ENCODE measurements at regions not wholly inside any gene's neighbourhood (a gene's known extent, or its start where the extent isn't known, plus 50 kb on each side); places are given as distances from the start of the nearest gene placed in this dataset.

DNA sequence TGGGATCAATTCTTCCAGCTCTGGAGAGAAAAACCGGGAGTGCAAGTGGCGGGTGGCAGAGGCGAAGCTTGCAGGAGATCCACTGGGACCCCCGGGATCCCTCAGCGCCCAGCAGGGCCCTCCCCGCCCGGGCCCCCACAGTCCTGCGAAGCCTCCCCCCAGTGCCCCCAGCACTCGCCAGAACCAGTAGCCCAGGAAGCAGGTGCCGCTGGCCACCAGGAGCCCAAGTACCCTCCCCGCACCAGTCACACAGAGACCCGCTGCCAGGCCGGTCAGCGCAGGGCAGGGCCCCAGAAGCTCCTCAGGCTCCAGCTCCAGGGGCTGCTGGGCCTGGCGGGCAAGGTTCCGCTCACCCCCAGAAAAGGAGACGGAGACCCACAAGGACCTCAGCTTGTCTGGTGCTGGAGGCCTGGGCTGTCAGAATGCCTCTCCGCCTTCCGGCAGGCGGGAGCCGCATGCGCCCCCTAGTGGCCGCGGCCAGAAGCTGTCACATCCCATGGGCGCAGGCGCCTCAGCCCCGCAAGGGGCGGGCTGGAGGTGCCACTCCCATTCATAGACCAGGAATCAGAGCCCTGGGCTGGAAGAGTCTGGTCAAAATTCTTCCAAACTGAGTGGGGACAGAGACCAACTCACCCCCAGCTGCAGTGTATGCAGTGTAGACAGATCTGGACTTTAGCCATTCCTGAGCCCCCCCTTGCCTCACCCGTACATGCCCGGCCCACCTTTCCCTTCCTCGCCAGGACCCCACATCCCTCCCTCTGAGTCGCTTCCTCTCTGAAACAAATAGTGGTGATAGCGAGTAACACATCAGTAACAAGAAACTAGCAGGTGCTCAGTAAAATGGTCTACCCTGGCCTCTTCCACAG, 1002.3 kb downstream of the KCNJ18 start:
- H3K27ac ChIP-seq = no peak overlapping the region
- peaks cover 4 to 37% (median 5%) of the 10 kb centered on the region in 3 donors for H3K9me3 ChIP-seq
- WGBS, 2 donors = 50 to 79% methylated on average over 1 to 5 of the region's 33 CpGs
- H3K4me1 ChIP-seq = no peaks in the 10 kb centered on the region
- H3K36me3 ChIP-seq = no peaks in the 10 kb centered on the region
- intact Hi-C loops (cut with DNase I) = no loop called here
- TF ChIP-seq POLR2A (IDR thresholded peaks at IDR 0.05) = no peak
- no peak for TF ChIP-seq CTCF (IDR thresholded peaks at IDR 0.05)
- H3K27me3 ChIP-seq = no peaks in the 10 kb centered on the region
- no peak overlapping the region for H3K4me3 ChIP-seq
- no peak for DNase-seq

GRCh38 chr17:22695228-22695619, 1002.9 kb downstream of the KCNJ18 start:
- no peak overlapping the region for H3K4me3 ChIP-seq
- H3K27ac ChIP-seq = no peak overlapping the region
- TF ChIP-seq CTCF (IDR thresholded peaks at IDR 0.05) = no peak
- no peak for TF ChIP-seq POLR2A (IDR thresholded peaks at IDR 0.05)
- H3K4me1 ChIP-seq = no peaks in the 10 kb centered on the region
- no peak for DNase-seq
- no peaks in the 10 kb centered on the region for H3K27me3 ChIP-seq
- no peaks in the 10 kb centered on the region for H3K36me3 ChIP-seq
- WGBS, 2 donors = 86% methylated on average over 1 of the region's 13 CpGs; no CpG with 5 or more reads in 1 of the 2 donors
- intact Hi-C loops (cut with DNase I) = no loop called here
- H3K9me3 ChIP-seq = peaks cover 4 to 37% (median 5%) of the 10 kb centered on the region in 3 donors

- 59 to 75% methylated on average over 4 to 11 of the region's 14 CpGs for WGBS, 2 donors
- Histone ChIP-seq H3K4me3 (no peak overlapping the region), H3K27me3 (no peaks in the 10 kb centered on the region), H3K36me3 (no peaks in the 10 kb centered on the region), H3K4me1 (no peaks in the 10 kb centered on the region), H3K27ac (no peak overlapping the region), H3K9me3 (peaks cover 5 to 17% (median 6%) of the 10 kb centered on the region in 3 donors)
- DNase-seq = no peak
- TF ChIP-seq POLR2A (IDR thresholded peaks at IDR 0.05) = no peak
- TF ChIP-seq CTCF (IDR thresholded peaks at IDR 0.05) = no peak
- intact Hi-C loops (cut with DNase I) = no loop called here
Measured at GRCh38 chr17:22703204-22703603, 1010.9 kb downstream of the KCNJ18 start.

DNA sequence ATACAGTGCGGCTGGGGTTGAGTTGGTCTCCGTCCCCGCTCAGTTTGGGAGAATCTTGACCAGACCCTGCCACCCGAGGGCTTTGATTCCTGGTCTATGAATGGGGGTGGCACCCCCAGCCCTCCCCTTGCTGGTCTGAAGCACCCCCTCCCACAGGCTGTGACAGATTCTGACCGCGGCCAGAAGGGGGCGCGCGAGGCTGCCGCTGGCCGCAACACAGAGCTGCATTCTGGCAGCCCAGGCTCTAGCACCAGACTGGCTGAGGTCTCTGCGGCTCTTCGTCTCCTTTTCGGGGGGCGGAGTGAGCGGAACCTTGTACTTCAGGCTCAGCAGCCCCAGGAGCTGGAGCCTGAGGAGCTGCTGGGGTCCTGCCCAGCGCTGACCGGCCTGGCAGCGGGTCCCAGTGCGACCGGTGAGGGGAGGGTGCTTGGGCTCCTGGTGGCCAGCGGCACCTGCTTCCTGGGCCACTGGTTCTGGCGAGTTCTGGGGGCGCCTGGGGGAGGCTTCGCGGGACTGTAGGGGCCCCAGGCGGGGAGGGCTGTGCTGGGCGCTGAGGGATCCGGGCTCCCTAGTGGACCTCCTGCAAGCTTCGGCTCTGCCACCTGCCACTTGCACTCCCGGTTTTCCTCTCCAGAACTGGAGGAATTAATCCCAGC, 1011.6 kb downstream of the KCNJ18 start:
- Histone ChIP-seq H3K4me1 (no peaks in the 10 kb centered on the region), H3K27ac (no peak overlapping the region), H3K27me3 (no peaks in the 10 kb centered on the region), H3K9me3 (peaks cover 4 to 21% (median 6%) of the 10 kb centered on the region in 3 donors), H3K36me3 (no peaks in the 10 kb centered on the region), H3K4me3 (no peak overlapping the region)
- intact Hi-C loops (cut with DNase I) = no loop called here
- TF ChIP-seq CTCF (IDR thresholded peaks at IDR 0.05) (no peak), POLR2A (IDR thresholded peaks at IDR 0.05) (no peak)
- no peak for DNase-seq
- 83 to 100% methylated on average over 1 of the region's 31 CpGs for WGBS, 2 donors

GRCh38 chr17:22704674-22705073, 1012.4 kb downstream of the KCNJ18 start:
- no peak overlapping the region for H3K4me3 ChIP-seq

More at GRCh38 chr17:22704674-22705073, 1012.4 kb downstream of the KCNJ18 start:
- no peaks in the 10 kb centered on the region for H3K36me3 ChIP-seq
- H3K27me3 ChIP-seq = no peaks in the 10 kb centered on the region
- H3K4me1 ChIP-seq = no peaks in the 10 kb centered on the region
- 42 to 62% methylated on average over 4 of the region's 4 CpGs for WGBS, 2 donors
- peaks cover 0 to 21% (median 6%) of the 10 kb centered on the region in 3 donors for H3K9me3 ChIP-seq
- intact Hi-C loops (cut with DNase I) = no loop called here
- no peak for TF ChIP-seq CTCF (IDR thresholded peaks at IDR 0.05)
- no peak for TF ChIP-seq POLR2A (IDR thresholded peaks at IDR 0.05)
- no peak overlapping the region for H3K27ac ChIP-seq
- no peak for DNase-seq

Data from esophagus squamous epithelium (tissue), 5 donors.